IPS-NIHi11 (cell line): ENCODE measurements at regions not wholly inside any gene's neighbourhood (a gene's known extent, or its start where the extent isn't known, plus 50 kb on each side); places are given as distances from the start of the nearest gene placed in this dataset.

Experiments used
- DNase-seq: peaks from one replicate; pipeline ENCODE4 v3.0.0; 2012; ENCODE audit warnings: mixed read lengths, low spot score

DNA sequence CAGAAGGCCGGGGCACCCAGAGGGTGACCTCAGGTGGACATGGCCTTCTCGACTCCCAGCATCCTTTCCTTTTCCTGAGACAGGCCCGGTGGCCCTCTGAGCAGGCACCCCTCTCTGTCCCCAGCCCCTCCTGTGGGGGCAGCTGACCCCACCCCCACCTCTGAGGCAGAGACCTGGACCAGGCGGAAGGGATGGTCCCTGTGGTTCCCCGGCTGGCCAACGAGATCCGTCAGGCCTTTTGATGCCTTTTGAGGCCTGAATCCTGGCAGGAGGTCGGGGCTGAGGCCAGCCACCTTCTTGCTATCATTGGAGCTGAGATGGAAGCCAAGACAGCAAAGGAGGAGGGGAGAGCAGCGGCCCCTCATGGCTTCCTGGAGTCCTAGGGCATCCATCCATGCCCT is 50.2 kb upstream of the ACTRT2 start:
- no peak for DNase-seq
